ENCODE measurements at regions not wholly inside any gene's neighbourhood (a gene's known extent, or its start where the extent isn't known, plus 50 kb on each side); places are given as distances from the start of the nearest gene placed in this dataset.

GRCh38 chr11:90775567-90776165, 552.8 kb upstream of the CHORDC1 start:
- TF ChIP-seq SIN3A (IDR thresholded peaks at IDR 0.05; ENCODE audit: borderline replicate concordance, insufficient read depth, low read depth, low read length) (no peak), REST (IDR thresholded peaks at IDR 0.05; ENCODE audit: insufficient read depth in 1 of 2, low read depth in 2 of 2, low read length in 1 of 2) (no peak)
